ENCODE measurements at regions not wholly inside any gene's neighbourhood (a gene's known extent, or its start where the extent isn't known, plus 50 kb on each side); places are given as distances from the start of the nearest gene placed in this dataset.
"Not testable (repeated sequence)": the region's sequence is repeated elsewhere in the genome, so short reads cannot be mapped to it uniquely, and the experiment has no call there.

DNA sequence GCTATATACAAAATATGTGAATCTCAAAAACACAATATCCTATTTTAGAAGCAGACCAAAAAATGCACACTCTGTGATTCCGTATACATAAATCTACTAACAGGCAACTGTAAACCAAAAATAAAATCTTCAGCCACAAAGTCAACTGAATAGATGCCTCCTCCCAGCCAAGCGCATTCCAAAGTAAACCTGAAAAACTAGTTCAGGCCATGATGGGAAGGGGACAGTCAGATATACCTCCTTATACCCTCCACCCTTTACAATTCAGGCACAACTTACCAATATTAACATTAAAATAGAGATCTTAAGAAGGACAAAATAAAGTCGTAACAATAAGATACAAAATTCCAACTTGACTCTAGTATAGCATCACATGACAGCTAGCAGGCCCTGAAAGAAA, 1604.5 kb upstream of the NUDT12 start:
- DNase-seq (ENCODE audit: low spot score), result no peak

DNA sequence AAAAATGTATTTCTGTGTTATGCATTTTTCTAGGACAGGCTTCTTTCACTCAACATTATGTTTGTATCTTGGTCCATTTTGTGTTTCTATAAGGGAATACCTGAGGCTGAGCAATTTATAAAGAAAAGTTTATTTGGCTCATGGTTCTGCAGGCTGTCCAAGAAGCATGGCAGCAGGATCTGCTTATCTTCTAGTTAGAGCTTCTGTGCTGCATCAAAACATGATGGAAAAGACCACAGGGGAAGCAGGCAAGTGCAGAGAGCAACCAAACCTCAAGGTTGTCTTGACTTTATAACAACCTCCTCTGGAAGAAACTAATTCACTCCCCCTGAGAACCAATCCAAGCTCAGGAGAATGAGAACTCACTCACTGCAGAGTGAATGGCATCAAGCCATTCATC, 1601.0 kb upstream of the NUDT12 start:
- no peak for DNase-seq (ENCODE audit: low spot score)

DNA sequence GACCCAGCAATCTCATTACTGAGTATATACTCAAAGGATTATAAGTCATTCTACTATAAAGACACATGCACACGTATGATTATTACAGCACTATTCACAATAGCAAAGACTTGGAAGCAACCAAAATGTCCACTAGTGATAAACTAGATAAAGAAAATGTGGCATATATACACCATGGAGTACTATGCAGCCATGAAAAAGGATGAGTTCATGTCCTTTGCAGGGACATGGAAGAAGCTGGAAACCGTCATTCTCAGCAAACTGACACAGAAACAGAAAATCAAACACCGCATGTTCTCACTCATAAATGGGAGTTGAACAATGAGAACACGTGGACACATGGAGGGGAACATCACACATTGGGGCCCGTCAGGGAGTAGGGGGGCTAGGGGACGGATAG, 1600.0 kb upstream of the NUDT12 start:
- not testable (repeated sequence) for DNase-seq (ENCODE audit: low spot score)

DNA sequence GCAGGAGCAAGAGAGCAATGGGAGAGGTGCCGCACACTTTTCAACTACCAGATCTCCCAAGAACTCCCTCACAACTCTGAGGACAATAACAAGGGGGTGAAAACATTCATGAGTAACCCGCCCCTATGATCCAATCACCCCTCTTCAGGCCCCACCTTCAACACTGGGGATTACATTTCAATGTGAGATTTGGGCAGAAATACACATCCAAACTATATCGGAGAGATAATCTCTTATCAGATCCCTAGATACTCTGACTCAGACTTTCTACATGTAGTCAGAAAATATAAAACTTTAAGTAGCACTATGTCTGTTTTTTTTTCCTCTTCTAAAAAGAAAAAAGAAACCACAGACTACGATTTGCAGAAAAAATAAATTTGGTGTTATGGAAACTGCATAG, 1595.9 kb upstream of the NUDT12 start:
- DNase-seq (ENCODE audit: low spot score), result no peak

DNA sequence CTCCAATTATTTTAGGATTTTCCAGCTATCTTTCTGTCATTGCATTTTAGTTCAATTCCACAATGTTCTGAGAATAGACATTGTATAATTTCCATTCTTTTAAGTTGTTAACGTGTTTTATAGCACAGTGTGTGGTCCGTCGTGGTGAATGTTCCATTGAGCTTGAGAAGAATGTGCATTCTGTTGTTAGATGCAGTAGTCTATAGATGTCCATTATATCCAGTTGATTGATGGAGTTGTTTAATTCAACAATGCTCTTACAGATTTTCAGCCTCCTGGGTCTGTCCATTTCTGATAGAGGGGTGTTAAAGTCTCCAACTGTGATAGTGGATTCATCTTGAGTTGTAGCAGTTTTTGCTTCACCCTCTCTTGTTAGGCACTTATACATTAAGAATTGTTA, 1587.7 kb upstream of the NUDT12 start:
- no peak for DNase-seq (ENCODE audit: low spot score)

DNA sequence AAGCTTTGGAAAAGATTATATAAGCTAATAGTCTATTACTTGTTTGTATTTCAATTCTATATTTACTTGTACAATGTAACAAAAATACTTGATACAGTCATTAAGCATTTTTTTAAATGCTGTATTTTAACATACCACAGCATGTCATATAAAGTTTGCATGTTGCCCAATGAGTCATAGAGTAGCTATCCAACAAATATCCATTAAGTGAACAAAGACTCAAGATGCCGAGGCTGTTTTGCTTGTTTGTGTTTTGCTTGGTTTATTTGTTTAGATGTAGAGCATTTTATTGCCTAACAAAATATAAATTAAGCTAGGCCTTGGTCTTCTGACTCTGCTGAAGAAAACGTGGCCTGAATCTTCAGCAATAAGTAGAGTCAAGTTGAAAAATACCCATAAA, 1584.3 kb upstream of the NUDT12 start:
- DNase-seq (ENCODE audit: low spot score), result no peak

DNA sequence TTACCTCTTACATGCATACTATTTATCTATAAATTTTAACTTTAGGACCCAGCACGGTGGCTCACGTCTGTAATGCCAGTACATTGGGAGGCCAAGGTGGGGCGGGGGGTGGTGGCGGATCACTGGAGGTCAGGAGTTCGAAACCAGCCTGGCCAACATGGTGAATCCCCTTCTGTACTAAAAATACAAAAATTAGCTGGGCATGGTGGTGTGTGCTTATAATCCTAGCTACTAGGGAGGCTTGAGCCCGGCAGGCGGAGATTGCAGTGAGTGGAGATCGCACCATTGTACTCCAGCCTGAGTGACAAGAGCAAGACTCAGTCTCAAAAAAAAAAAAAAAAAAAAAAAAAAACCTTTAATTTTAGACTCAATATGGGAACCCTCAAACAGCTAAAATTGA, 1582.6 kb upstream of the NUDT12 start:
- no peak for DNase-seq (ENCODE audit: low spot score)

DNA sequence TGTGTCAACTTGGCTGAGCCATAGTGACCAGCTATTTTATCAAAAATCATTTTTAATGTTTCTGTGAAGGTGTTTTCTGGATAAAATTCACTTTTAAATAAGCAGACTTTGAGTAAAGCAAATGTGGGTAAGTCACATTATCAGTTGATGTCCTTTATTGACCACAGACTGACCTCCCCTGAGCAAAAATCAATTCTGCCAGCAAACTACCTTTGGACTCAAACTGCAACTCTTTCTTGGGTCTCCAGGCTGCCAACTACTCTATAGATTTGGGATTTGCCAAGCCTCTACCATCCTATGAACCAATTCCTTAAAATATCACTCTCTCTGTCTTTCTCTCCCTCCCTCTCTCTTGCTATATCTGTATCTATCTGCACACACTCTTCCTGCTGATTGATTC, 1571.7 kb upstream of the NUDT12 start:
- DNase-seq (ENCODE audit: low spot score), result no peak

DNA sequence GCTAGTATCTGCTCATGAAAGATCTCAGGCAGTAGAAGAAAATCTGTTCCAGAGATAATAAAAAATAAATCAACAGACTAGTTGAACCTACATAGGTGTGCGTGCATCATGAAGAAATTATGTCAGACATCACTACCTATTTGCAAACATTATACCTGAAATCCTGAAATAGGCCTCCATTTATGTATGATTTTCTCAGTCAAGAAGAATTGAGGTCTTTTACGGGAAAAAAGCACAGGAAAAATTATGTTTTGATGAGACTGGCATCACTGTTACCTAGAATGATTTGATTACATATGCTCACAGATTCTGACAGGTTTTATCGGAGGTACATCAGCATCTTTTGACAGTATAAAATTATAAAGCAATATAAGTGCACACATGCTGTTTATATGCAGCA, 1570.5 kb upstream of the NUDT12 start:
- DNase-seq (ENCODE audit: low spot score), result no peak

DNA sequence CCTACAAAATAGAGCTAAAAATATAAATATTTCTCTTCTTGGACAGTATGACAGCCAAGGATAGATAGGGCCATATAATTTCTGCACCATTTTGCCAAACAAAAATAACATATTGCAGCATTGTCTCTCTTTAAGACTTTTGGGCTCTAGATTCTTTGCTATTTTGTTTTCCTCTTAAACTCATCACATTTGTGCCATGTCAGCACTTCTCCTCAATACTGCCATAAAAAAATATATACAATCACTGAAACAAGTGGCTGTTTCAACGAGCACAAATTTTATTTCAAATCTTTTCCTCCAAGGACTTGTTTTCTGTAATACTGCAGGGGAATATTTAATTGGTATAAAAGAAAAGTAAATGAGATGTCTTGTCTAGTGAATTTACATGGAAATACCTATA, 1570.0 kb upstream of the NUDT12 start:
- DNase-seq (ENCODE audit: low spot score), result no peak

DNA sequence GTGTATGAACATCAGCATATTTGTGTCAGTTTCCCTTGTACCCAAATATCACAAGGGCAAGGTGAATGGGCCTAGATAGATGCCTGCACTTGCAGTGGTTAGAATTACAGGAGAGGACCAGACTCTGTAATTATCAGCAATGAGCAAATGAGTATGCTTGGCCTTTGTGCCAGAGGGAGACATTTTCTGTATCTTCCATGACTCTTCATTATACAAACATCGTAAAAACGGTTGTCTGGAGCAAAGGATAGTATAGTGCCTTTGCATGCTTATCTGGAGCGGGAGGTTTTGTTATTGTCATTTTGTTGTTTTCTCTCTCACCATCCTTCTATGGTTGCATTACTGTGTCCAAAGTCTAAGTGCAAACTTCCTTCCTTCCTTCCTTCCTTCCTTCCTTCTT, 1568.5 kb upstream of the NUDT12 start:
- no peak for DNase-seq (ENCODE audit: low spot score)

DNA sequence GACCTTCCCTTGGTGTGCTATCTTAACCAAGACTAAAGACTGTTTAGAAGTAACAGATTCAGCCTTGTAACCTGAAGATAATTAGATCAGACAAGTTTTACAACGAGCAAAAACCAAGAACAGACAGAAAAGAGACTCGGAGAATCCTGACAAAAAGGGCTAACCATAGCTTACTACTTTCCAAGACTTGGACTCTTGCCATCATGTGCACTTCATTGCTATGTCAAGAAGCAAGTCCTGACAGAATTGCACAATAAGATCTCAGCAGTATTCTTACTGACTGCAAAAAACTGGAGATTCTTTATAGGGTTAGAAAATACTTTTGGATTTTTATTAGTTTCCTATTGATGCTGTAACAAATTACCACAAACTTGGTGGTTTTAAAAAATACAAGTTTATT, 1539.0 kb upstream of the NUDT12 start:
- DNase-seq (ENCODE audit: low spot score), result no peak

DNA sequence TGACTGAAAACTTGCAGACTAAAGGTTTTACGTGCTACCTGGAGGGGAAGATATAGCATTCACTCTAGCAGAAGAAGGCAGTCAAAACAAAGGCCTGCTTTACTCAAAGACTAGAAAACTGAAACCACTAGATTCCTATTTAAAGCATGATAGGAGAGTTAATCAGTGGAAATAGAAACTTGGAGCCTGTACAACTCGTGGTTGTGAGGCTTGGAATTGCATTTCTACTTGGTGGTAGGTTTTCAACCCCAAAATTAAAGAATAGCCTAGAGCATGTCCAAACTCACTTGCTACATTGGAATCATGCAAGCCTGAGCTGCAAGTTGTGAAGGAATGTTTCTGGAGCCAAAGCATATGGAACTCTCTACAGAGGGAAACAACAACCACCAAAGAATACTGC, 1526.4 kb upstream of the NUDT12 start:
- DNase-seq (ENCODE audit: low spot score), result no peak

DNA sequence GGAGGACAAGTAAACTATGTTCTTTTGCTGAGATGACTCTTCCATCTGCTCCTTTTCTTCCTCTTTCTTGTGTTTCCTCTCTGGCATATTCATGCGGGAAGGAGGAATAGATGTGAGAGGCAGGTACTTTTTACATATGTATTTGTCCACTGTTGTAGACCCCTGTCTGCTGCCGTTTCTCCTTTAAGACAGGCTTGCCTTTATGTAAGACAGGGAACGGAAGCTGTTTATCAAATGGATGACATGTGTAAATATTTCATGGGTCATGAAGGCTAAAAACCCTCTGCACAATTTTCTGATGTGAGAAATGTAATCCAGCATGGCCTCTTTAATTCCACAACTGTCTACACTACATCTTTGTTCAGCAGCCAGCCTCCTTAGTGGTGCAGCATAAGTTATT, 1525.5 kb upstream of the NUDT12 start:
- DNase-seq (ENCODE audit: low spot score), result no peak

DNA sequence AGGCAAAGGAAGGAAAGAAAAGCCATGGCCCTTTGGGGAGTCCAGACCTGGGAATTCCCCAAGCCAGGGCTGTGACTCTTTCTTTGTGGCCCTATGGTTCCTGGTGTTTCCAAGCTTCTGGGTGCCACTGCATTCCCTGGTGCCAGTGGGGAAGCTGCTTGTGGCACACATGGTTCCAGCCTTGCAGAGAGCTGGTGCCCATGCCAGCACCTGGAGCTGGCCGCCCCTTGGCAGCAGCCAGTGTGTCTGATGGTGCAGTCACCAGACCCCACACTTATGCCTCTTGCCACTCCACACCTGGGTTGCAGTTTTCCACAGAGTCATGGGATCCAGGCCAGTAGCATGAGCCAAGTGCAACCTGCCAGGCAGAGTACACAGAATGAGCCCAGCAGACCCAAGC, 1495.3 kb upstream of the NUDT12 start:
- no peak for DNase-seq (ENCODE audit: low spot score)

DNA sequence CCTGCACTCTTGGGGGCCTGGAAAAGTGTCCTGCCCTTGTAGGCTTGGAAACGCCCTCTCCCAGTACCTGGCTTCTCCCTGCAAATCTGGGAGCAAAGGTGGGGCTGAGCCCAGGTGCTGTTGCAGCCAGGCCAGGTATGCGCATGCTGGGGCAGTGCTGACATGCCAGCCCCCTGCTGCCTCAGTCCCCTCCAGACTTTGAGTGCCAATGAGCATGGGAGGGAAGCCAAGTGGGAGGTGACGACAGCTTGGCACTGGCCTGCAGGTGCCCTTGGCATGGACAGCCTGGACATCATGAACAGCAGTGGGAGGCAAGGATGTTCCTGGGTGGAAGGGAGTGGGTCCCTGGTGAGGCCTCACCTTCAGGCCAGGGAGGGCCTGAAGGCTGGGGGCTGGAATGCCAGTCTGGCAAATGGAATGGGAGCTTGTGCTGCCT, 1494.4 kb upstream of the NUDT12 start:
- no peak for DNase-seq (ENCODE audit: low spot score)

DNA sequence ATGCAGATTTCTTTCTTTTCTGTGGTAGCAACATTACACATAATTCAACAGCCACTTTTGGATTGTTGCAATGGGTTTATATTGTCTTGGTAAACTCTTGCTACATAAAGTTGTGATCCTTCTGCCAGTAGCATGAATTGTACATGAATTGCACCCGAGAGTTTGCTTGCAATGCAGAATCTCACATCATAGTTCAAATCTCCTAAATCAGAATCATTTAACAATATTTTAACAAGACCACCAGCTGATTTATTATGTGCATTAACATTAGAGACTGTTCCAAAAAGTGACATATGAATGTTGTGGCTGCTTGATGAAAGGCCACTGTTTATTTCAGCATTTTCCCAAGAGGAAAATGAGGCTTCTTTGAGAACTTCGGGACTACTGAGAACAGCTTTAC, 1491.8 kb upstream of the NUDT12 start:
- no peak for DNase-seq (ENCODE audit: low spot score)

DNA sequence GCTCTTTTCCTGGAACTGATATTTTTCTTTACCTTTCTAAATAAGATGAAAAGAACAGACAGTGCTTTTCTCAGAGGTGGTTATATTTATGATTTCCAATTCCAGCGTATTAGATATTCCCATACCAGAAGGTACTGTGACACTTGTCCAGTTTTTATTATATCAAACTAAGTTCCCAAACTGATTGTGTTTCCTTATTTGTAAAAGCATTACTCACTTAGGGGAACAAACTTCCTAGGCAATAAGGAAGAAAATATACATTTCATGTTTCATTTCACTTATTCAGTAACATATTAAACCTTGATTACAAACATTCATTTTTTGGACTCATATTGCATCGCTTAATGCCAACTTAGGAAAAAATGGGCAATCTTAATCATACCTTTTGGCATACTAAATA, 1480.0 kb upstream of the NUDT12 start:
- no peak for DNase-seq (ENCODE audit: low spot score)

DNA sequence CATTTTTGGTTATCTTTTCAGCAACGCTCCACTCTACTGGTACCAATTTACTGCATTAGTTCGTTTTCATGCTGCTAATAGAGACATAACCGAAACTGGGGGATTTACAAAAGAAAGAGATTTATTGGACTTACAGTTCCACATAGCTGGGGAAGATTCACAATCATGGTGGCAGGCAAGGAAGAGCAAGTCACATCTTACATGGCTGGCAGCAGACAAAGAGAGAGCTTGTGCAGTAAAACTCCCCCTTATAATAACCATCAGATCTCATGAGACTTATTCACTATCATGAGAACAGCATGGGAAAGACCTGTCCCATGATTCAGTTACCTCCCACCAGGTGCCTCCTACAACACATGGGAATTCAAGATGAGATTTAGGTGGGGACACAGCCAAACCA, 1474.2 kb upstream of the NUDT12 start:
- DNase-seq (ENCODE audit: low spot score), result not testable (repeated sequence)

DNA sequence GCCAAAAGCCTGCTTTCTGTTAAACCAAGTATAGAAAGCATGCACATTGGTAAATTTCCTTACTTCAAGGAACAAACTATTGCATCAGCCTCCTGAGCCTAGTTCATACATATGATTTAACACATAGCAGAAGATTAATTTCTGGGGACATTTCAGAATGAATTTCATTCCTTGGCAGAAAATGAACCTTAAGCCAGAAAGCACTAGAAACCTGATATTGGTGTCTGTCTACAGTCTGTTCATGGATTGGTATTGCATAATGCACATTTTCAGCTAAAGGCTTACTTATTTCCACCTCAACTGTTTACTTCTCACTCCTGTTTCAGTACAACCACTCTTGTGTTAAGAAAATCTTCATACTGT, 1471.8 kb upstream of the NUDT12 start:
- no peak for DNase-seq (ENCODE audit: low spot score)

DNA sequence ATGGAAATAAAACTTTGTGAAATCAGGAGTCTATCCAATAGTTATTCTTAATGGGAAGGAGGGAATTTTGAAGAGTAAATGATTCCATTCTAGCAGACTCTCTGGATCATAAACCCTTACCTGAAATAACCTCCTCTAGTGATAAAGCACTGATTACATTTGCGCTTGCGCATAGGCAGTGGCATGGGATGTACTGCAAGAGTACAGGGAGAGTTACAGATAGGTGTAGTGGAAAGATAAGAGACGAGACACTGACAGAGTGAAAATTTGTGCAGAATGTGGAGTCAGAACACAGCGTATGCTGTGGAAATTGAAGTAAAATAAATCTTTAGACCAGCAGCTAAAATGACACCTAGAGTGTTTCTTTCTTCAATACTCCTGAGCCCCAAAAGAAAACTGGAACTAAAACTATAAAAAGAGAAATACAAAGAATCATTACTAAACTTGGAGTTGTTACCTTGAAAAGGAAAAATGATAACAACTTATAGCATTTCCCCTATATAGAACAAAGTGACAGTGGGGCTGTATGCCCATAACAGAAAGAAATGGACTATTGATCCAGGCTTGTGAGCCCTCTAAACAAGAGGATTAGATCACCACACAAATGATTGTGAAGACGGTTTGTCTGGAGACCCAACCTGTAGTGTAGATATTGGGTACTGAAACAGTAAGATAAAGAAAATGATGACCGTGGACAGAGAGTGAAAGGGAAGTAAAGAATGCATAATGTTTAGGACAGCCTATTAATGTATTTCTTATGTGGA, 1471.2 kb upstream of the NUDT12 start:
- no peak for DNase-seq (ENCODE audit: low spot score)

DNA sequence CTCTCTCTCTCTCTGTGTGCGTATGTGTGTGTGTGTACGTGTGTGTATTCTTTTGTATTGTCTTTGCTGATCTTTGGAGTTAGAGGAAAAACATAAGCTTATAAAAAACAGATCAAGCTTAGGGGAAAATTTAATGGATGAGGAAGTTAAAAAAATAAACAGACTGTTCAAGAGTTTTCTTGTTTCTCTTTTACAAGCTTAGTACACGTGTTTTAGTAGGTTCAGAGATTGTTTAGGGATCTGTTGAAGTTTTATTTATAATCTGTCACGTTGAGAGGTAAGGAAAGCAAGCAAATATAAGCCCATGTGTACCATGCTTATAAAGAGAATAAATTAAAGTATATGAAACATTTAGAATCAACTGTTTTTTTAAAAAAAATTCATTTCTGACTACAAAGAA, 1470.3 kb upstream of the NUDT12 start:
- no peak for DNase-seq (ENCODE audit: low spot score)

DNA sequence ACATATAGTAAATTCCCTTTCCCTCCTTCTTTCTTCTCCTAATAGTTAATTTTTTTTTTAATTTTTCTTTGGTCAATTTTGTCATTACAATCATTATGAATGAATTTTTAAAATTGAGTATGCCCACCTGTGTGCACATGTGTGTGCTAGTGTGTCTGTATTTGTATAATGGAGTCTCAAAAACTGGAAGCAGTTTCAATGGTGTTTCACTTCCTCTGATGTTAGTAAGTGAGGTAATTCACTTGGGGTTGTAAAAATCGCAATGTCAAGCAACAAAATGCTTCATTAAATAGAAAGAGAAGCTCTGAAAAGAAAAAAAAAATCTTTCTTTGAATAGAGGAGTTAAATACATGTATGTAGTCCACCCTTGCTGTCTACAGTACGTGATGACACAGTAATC, 1467.6 kb upstream of the NUDT12 start:
- no peak for DNase-seq (ENCODE audit: low spot score)

DNA sequence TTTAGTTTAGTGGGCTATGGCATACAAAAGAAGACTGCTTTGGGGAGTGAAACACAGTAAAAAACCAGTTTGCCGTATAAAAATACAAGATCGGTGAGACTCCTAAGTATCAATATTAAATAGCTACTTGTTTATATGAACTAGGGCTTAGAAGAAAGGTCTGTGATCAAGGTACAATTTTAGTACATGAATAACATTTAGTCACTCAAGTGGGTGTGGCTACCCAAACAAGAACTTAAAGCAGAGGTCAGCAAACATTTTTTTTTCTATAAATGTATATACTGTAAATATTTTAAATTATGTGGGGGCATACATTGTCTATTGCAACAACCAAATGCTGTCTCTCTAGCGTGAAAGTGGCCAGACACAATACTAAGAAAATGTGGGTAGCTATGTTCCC, 1452.5 kb upstream of the NUDT12 start:
- no peak for DNase-seq (ENCODE audit: low spot score)

DNA sequence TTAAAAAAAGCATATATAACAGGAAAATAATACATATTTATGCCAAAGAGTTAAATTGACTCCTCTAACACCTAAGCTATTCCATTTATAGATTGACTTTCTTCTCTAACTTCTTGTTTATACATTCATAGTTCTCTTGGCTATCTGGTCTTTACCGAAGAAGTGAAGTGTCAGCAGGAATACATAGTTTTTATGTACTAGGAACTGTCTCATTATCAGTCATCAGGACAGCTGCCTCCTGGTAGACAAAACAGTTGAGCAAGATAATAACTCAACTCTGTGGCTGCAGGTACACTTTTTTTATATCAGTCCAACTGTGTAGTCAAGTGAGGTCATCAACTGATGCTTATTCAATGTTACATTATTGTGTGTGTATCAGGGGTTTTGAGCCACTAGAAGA, 1436.0 kb upstream of the NUDT12 start:
- DNase-seq (ENCODE audit: low spot score), result no peak
